Muscle layer of colon (tissue), 2 donors: ENCODE measurements at regions not wholly inside any gene's neighbourhood (a gene's known extent, or its start where the extent isn't known, plus 50 kb on each side); places are given as distances from the start of the nearest gene placed in this dataset.
"Not testable (repeated sequence)": the region's sequence is repeated elsewhere in the genome, so short reads cannot be mapped to it uniquely, and the experiment has no call there.

Experiments
- H3K27ac ChIP-seq: one replicate; pipeline ENCODE4 v1.7.0; 2013; ENCODE audit warnings: low read depth, mild to moderate bottlenecking, low read length, moderate library complexity
- H3K27me3 ChIP-seq, 2 donors: one replicate each; pipeline ENCODE4 v1.7.0; 2013; ENCODE audit warnings: low read length in 2 of 2, mild to moderate bottlenecking in 2 of 2; ENCODE audit not compliant: insufficient read depth in 2 of 2, control insufficient read depth in 1 of 2
- H3K36me3 ChIP-seq: one replicate; pipeline ENCODE4 v1.7.0; 2013; ENCODE audit warnings: mild to moderate bottlenecking, low read length; ENCODE audit not compliant: insufficient read depth
- H3K4me1 ChIP-seq: one replicate; pipeline ENCODE4 v1.7.0; 2013; ENCODE audit warnings: mild to moderate bottlenecking, low read length; ENCODE audit not compliant: insufficient read depth
- H3K4me3 ChIP-seq, 2 donors: one replicate each; pipeline ENCODE4 v1.7.0; 2013; ENCODE audit warnings: low read length in 2 of 2, low read depth in 1 of 2, mild to moderate bottlenecking in 1 of 2, moderate library complexity in 1 of 2
- H3K9ac ChIP-seq: one replicate; pipeline ENCODE4 v1.7.0; 2013; ENCODE audit warnings: low read length
- H3K9me3 ChIP-seq: one replicate; pipeline ENCODE4 v1.7.0; 2013; ENCODE audit warnings: mild to moderate bottlenecking, low read length
- donor health status: abdominal sarcoma.
- donor health status: Adenocarcinoma of cecum.

DNA sequence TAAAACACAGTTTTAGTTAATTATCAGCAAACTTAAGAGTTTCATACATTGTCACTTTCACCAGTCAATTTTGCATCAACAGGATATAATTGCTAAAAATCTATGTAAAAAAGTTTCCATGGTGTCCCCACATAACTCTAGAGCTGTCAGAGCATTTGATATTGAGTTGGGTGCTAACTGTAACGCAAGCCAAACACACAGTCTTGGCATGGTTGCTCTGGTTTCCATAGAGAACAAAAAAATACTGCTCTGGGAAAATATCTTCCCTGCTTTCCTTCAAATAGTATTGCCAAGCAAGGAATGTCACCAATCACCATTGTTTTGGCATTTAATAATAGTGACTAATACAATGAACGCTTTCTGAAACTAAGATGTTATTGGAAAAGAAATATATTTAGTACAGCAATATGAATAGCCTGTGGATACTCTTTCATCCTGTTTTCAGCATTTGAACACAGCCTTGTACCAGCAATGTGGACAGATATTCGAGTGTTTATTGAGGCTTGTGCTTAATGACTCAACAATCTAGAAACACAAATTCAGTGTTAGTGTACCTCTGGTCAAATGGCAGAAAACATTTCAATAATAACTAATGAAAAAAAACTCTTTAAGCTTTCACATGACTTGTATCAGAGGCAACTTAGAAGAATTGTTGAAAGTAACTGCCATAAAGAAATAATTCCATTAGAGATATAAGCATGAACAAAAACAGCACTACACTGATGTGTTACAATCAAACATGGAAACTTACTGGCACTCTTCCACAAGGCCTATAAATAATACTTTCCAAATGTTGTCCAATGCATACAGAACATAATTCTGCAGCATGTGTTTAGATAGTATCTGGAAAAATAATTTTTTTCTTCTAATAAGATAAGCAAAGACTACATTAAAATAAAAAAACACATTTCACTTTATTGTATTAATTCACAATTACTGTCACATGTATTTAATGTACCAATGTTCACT, 1469.5 kb upstream of the CELF2 start:
- H3K27me3 ChIP-seq: no peaks in the 10 kb centered on the region
- H3K27ac ChIP-seq: peak overlapping the region; percentile 31
- no peaks in the 10 kb centered on the region for H3K36me3 ChIP-seq
- H3K4me3 ChIP-seq: no peak overlapping the region
- H3K9me3 ChIP-seq: no peaks in the 10 kb centered on the region
- H3K9ac ChIP-seq: no peak overlapping the region
- H3K4me1 ChIP-seq: peaks cover 25% of the 10 kb centered on the region

DNA sequence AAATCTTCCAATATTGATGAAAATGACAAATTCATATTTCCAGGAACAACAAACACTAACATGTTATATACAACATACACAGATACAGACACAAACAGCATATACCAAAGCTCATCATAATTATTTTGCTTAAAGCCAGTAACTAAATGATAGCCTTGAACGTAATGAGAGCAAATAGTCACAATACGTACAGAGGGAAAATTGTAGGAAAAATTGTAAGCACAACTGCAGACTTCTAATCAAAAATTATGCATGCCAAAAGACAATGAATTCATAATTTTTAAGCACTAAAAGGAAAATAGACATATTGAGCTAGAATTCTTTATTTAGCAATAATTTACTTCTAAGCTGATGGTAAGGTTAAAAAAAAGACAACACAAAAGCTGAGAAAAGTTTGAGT, 1466.9 kb upstream of the CELF2 start:
- H3K27me3 ChIP-seq: no peaks in the 10 kb centered on the region
- H3K9me3 ChIP-seq: no peaks in the 10 kb centered on the region
- no peaks in the 10 kb centered on the region for H3K36me3 ChIP-seq
- no peak overlapping the region for H3K4me3 ChIP-seq
- no peak overlapping the region for H3K27ac ChIP-seq
- H3K9ac ChIP-seq: no peak overlapping the region
- peaks cover 26% of the 10 kb centered on the region for H3K4me1 ChIP-seq

DNA sequence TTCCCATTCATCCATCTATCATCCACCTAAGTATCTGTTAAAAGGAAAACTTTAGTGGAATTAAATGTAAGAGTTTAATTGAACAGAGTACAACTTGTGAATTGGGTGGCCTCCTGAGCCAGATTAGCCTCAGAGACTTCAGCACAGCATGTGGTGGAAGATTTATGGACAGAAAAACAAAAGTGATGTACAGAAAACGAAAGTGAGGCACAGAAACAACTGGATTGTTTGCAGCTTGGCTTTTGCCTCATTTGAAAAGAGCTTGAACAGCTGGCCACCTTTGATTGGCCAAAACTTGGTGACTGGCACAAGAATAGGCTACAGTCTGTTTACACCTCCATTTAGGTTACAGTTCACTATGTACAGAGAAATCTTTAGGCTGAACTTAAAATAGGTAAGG, 1463.4 kb upstream of the CELF2 start:
- Histone ChIP-seq H3K9me3 (no peaks in the 10 kb centered on the region), H3K27ac (no peak overlapping the region), H3K27me3 (no peaks in the 10 kb centered on the region), H3K4me3 (no peak overlapping the region), H3K36me3 (no peaks in the 10 kb centered on the region), H3K9ac (no peak overlapping the region), H3K4me1 (peaks cover 10% of the 10 kb centered on the region)

DNA sequence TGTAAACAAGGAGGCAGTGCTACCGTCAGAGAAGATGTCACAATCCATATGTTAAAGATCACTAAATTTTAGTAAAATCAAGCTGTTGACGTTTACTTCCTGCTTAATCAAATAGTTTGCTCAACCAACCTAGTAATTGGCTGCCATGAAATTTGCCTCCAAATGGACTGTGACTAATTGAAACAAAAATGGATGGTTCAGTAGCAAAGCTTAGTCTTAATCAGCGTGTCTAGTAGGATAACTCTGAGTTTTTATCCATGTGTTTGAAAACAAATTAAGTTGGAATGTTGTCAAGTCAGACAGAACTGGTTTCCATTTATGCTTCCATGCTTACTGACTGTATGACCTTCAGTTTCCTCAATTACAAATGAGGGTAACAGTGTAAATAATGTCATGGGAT, 1456.7 kb upstream of the CELF2 start:
- Histone ChIP-seq H3K27ac (no peak overlapping the region), H3K27me3 (no peaks in the 10 kb centered on the region), H3K4me1 (peaks cover 8% of the 10 kb centered on the region), H3K4me3 (no peak overlapping the region), H3K36me3 (no peaks in the 10 kb centered on the region), H3K9me3 (no peaks in the 10 kb centered on the region), H3K9ac (no peak overlapping the region)

DNA sequence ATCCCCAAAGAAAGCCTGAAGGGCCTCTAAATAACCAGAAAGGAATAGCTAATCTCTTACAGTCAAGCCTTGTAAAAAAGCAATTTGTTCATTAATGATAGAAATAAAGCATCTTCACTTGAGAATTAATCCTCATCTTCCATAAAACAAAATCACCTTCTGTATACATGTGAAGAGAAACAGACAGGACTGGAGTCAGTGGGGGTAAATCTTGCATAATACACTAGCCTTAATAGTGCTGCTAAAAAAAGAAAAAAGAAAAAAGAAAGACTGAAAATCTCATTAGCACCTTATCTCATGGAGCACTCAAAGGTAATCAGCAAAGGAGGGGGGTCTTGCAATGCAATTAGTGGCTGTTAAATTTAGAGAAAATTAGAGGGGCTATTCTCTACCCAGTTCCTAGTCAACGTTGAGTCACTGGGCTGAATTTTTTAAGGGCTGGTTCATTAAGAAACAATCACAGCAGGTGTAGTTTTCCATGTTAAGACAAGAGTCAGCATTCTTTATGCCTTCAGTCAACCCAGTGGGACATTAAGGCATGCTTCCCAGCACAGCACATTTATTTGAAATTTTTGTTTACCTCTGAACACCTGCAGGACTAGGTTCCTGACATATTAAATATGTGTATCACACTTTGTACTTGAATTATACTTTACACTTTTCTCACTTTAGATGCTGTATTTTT, 1455.7 kb upstream of the CELF2 start:
- H3K27me3 ChIP-seq: no peaks in the 10 kb centered on the region
- H3K36me3 ChIP-seq: no peaks in the 10 kb centered on the region
- H3K4me1 ChIP-seq: peaks cover 8% of the 10 kb centered on the region
- no peak overlapping the region for H3K27ac ChIP-seq
- H3K4me3 ChIP-seq: no peak overlapping the region
- no peak overlapping the region for H3K9ac ChIP-seq
- no peaks in the 10 kb centered on the region for H3K9me3 ChIP-seq

DNA sequence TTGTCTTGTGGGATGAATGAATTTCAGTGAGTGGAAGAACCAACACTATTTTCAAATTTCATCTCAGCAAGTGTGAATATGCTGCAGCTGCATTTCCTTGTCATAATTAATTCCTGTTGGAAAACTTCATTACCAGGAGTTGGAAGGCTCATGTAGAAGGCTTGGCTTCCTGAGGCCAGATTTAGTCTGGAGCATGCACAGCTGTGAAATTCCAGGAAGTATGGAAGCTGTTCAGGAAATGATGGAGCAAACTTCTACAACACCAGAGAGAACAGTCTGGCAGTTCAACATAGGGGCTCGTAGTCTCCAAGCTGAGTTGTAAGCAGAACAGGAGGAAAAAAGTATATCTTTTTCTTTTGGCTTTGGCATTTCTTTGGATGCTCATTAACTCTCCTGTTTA, 1439.9 kb upstream of the CELF2 start:
- H3K4me1 ChIP-seq: peaks cover 14% of the 10 kb centered on the region
- no peak overlapping the region for H3K4me3 ChIP-seq
- H3K36me3 ChIP-seq: no peaks in the 10 kb centered on the region

DNA sequence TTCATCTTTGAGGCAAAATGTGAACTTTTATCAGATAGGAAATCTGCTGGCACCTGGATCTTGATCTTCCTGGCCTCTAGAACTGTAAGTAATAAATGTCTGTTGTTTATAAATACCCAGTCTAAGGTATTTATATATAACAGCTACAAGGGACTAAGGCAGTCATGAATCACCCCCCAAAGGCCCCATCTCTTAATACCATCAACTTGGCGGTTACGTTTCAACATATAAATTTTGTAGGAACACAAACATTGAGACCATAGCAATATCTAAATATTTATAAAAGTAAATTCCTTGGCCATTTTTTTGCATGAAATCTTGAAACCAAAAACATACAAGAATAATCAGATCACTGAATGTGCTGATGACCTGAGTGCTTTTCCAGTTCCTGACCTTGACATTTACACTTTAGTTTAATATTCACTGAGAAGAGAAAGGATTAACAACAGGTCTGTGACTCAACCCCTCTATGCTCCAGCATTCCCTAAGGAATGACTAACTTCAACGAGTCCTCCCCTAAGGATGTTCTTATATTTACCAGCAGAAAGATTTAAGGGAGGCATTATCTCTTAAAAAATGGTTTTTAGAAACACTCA, 1438.5 kb upstream of the CELF2 start:
- H3K27ac ChIP-seq: peak overlapping the region; percentile 83
- H3K4me3 ChIP-seq: no peak overlapping the region
- no peaks in the 10 kb centered on the region for H3K36me3 ChIP-seq
- no peak overlapping the region for H3K9ac ChIP-seq
- H3K9me3 ChIP-seq: no peaks in the 10 kb centered on the region
- no peaks in the 10 kb centered on the region for H3K27me3 ChIP-seq
- peaks cover 14% of the 10 kb centered on the region for H3K4me1 ChIP-seq

More for the DNA sequence above, 1439.9 kb upstream of the CELF2 start:
- H3K9ac ChIP-seq: no peak overlapping the region
- no peaks in the 10 kb centered on the region for H3K9me3 ChIP-seq
- no peaks in the 10 kb centered on the region for H3K27me3 ChIP-seq
- no peak overlapping the region for H3K27ac ChIP-seq

DNA sequence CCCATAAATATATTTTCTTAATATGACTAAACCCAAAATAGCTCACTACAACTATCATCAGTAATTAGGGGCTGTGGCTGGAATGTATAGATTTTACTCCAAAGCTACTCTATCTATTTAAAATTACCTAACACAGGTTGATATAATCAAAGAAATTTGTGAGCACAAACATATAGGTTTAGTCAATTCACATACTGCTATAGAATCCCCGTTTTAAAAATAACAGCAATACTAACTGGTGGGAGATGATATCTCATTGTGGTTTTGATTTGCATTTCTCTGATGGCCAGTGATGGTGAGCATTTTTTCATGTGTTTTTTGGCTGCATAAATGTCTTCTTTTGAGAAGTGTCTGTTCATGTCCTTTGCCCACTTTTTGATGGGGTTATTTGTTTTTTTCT, 1434.9 kb upstream of the CELF2 start:
- not testable (repeated sequence) for H3K9me3 ChIP-seq, H3K27me3 ChIP-seq, H3K36me3 ChIP-seq, H3K4me3 ChIP-seq, H3K9ac ChIP-seq, H3K27ac ChIP-seq
- peaks cover 14% of the 10 kb centered on the region for H3K4me1 ChIP-seq

DNA sequence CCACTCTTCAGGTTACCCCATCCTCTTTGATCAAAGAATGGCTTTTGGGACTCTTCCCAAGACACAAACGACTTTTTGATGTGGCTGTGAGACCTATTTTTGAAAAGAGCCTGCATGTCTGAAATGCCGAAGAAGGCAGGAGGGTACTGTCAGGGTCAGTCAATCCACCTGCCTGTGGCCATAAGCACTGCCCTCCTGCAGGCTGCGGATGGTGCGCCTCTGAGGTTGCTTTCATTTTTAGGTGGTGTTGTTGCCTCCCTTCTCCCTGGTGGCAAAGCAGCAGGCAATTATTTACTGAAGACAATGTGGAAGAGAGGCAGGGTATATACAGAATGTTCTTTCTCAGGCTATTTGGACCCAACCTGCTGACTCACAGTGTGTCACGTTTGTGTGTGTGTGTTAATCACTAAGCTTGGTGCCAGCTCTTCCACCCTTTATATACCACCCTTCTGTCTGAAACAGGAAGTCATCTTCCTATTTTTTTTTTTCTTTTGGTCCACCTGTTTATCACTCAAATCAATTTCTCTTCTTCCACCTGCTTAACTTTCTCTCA, 1421.2 kb upstream of the CELF2 start:
- H3K4me3 ChIP-seq: no peak overlapping the region
- no peak overlapping the region for H3K27ac ChIP-seq

DNA sequence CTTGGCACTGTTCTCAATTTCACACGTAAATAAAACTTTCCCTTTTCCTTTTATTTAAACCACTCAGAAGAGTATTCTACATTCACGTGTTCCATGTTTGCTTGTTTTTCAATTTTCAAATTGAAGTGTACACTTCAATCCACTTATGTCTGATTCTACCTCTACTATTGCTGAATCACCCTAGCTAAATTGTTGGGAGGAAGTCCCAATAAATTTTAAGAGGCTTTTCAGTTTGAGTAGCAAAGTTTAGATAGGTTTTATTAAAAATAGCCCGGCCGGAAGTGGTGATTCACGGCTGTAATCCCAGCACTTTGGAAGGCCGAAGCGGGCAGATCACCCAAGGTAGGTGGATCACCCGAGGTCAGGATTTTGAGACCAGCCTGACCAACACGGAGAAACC, 1414.7 kb upstream of the CELF2 start:
- H3K9me3 ChIP-seq: no peaks in the 10 kb centered on the region
- H3K4me3 ChIP-seq: no peak overlapping the region
- H3K4me1 ChIP-seq: peaks cover 4% of the 10 kb centered on the region
- no peaks in the 10 kb centered on the region for H3K27me3 ChIP-seq
- no peaks in the 10 kb centered on the region for H3K36me3 ChIP-seq
- no peak overlapping the region for H3K27ac ChIP-seq
- no peak overlapping the region for H3K9ac ChIP-seq

More for the DNA sequence above, 1421.2 kb upstream of the CELF2 start:
- Histone ChIP-seq H3K27me3 (no peaks in the 10 kb centered on the region), H3K36me3 (no peaks in the 10 kb centered on the region), H3K4me1 (peaks cover 4% of the 10 kb centered on the region), H3K9me3 (no peaks in the 10 kb centered on the region), H3K9ac (no peak overlapping the region)

DNA sequence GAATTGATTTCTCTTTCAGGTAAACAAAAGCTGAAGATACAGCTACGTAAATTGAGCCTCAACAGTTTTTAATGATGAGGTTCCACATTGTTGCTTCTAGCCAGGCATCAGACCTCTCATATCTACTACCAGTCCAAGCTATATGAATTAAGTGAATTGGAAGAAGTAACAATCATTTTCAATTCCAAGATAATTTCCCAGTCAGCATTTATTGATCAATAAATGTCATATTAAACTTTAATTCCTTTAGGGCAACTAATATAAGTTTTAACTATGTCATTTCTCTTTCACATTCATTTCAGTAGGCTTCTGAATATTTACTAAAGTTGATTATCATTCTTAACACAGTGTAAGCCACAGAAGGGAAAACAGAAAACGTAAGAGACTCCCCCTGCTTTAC, 1413.7 kb upstream of the CELF2 start:
- Histone ChIP-seq H3K27me3 (no peaks in the 10 kb centered on the region), H3K36me3 (no peaks in the 10 kb centered on the region), H3K4me3 (no peak overlapping the region), H3K9me3 (no peaks in the 10 kb centered on the region), H3K9ac (no peak overlapping the region), H3K4me1 (peaks cover 4% of the 10 kb centered on the region), H3K27ac (no peak overlapping the region)
